Stimulated activated CD8-positive, alpha-beta memory T cell treated with anti-CD3 and anti-CD28 coated beads, Interleukin-12 subunit alpha, Interleukin-12 subunit beta, amount 100 ng/mL, for 1 hour (primary cell): ENCODE measurements at regions not wholly inside any gene's neighbourhood (a gene's known extent, or its start where the extent isn't known, plus 50 kb on each side); places are given as distances from the start of the nearest gene placed in this dataset.
"Not testable (repeated sequence)": the region's sequence is repeated elsewhere in the genome, so short reads cannot be mapped to it uniquely, and the experiment has no call there.

Experiments used
- DNase-seq: peaks from one replicate; pipeline ENCODE4 v3.0.0-alpha.2; 2020; ENCODE audit warnings: low read depth

DNA sequence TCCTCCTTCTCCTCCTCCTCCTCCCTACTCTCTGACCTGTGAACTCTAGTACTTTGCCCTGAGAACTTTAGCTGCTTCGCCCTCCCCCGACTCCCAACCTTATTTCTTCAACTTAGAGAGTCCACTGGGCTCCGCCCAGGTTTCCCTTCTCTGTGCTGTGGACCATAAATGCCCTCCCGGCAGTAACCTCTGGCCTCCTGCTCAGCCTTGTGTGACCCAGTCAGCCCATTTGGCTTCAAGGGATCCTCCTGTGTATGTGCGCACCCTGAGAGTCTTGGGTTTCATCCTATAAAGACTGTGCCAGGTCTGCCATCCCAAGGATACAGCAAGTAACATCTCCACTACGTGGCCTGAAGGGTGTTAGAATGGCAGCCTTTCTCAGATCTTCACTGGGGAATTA lies 275.6 kb upstream of the C16orf82 start:
- no peak for DNase-seq

DNA sequence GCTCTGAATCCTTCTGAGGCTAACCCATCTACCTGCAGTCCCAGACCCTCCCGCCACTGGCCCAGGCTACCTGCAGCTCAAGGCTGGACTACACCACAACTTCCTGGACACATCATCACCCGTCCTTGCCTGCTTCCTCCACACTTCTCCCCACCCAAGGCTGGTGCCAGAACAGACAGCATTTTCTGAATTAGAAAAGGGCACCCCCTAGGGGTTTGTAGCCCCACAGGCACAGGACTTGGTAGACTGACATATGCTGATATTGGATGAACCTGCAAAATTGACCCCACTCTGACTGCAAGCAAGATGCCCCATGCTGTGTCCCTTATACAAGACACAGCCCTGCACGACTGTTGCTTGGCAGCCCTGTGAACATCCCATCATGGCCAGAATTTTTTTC lies 271.5 kb upstream of the C16orf82 start:
- no peak for DNase-seq

DNA sequence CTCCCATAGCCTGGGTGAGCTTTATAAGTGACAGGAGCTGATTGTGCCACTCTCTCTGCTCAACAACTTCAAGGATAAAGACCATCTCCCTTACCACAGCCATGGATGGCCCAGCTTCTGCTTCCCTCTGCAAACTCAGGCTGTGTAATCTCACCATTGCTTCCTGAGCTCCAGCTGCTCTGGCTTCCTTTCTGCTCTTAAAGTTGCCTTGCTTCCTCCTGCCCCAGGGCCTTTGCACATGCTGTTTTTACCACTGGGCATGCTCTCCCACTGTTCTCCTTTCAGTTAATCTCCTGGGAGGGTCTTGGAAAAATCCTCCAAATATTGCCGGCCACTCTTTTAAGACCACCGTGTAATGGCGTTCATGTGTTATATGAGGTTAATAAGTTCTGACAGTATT lies 265.1 kb upstream of the C16orf82 start:
- no peak for DNase-seq

DNA sequence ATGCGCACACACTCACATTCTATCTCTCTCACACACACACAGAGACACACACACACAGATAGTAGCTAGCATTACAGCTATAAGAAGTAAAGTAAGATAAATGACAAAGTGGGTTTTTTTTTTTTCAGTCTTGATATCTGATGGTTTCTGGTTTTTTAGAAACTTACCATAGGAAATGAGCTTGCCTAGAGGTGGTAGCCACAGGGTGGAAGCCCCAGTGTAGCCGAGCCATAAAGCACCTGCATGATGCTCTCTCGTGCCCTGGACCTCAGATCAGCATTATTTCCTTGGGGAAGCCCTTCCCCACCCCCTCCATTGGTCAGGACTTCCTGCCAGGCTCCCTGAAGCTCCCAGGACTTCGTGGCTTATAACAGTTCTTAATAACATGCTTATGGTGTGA lies 264.3 kb upstream of the C16orf82 start:
- DNase-seq, result no peak

DNA sequence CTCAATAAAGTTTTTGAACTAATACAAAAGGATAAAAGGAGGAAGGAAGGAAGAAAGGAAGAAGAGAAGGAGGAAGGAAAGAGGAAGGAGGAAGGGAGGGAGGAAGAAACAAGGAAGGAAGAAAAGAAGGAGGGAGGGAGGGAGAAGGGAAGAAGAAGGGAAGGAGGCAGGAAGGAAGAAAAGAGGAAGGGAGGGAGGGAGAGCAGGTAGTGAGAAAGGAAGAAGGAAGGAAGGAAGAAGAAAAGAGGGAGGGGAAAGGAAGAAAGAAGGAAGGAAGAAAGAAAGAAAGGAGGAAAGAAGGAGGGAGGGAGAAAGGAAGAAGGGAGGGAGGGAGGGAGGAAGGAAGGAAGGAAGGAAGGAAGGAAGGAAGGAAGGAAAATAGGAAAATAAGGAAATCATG lies 263.8 kb upstream of the C16orf82 start:
- no peak for DNase-seq

DNA sequence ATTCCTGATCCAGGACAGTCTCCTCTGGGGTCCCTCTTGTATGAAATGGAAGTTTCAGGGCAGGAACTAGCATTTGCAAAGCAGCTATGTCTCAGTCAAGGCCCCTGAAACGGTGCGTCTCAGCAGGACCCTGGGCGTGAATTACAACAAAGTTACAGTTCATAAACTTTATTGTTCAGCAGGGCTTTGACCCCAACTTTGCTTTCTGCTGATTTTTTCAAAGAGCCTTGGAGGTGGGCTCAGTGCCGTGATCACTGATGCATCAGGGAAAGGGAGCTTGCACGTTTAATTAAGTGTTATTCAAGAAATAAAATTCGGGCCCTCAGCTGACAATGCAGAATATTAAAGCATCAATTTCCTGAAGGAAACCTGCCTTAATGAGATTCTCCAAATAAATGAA lies 260.1 kb upstream of the C16orf82 start:
- DNase-seq, result no peak

DNA sequence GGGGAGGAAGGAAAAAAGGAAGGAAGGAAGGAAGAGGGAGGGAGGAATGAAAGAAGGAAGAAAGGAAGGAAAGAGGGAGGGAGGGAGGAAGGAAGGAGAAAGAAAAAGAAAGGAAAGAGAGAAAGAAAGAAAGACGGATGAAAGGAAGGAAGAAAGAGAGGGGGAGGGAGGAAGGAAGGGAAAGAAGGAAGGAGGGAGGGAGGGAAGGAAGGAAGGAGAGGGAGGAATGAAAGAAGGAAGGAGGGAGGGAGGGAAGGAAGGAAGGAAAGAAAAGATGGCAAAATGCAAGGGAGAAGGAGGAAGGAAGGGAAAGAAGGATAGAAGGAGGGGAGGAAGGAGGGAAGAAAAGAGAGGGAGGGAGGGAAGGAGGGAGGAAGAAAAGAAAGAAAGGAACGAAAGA lies 257.3 kb upstream of the C16orf82 start:
- no peak for DNase-seq

DNA sequence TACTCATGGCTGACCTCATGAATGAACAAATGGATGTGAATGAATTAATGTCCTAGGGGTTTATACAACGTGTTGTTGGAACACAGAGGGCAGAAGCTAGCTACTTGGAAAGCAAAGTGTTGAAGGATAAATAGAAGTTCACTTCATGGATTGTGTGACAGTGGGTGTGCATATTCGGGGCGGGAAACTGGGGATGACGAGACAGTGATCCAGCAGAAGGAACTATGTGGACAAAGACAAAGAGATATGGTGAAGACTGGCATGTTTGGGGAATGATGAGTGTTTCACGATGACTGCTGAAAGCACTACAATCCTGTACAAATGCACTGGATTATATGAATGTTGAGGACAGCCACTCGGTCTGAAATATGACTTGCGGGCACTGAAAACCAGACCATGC lies 250.5 kb upstream of the C16orf82 start:
- no peak for DNase-seq

DNA sequence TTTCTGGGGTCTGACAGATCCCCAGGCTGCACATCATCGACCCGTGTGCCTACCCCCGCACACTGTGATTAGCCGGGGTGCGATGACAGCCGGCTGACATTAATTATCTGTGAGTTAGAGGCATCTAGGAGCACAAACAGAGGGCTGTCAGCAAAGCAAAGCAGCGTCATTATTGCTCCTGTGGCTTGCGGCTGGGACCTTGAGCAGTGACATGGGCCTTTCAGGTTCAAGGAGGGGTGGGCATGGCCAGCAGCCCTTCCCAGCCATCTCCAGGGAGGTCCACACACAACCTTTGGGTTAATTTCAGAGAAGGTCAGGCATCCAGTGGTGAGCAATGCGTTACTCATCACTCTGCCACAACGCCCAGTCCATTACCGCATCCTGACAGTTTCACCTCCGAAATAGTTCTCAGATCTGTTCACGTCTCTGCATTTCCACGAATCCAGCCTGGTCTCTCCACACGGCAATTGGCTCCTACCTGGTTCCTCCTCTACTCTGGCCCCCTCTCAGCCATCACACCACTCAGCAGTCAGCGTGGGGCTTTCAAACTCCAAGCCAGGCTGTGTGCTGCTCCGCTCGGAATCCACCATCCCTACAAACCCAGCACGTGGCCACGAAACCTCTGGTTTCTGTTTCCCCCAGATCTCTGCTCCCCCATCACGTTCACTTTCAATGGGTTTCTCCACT lies 249.7 kb upstream of the C16orf82 start:
- no peak for DNase-seq

DNA sequence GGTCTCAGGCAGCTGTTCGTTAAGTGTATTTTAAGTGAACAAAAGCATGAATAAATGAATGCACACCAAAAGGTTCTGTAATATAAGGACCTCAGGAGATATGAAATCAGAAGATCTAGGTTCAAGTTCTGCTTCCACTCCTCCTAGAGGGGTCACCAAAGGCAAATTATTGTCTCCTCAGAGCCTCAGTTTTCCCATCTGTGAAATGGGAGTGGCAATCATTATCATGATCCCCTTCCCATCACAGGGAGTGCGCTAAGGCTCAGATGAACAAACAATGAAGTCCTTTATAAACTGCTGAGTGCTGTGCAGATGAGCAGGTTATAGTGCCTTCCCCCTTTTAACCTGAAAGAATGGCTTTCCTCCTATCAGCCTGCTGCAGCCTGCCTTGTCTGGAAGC lies 248.3 kb upstream of the C16orf82 start:
- DNase-seq, result no peak

DNA sequence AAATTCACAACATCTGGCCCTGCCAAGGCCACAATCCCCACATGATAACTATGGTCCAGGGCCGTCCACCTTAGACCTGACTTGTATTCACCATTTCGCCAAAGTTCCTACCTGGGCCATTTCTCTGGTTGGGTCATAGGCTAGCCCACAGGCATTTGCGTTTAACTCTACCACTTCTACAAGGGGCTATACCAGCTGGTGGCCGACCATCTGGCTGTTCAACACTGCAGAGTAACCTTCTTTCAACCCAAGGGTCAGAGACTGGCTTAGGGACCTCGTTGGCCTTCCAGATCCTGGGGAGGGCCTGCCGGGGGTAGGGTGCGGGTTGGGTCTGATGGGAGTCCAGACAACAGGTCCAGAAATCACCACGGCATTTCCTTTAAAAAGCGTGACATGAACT lies 242.3 kb upstream of the C16orf82 start:
- DNase-seq, result no peak

DNA sequence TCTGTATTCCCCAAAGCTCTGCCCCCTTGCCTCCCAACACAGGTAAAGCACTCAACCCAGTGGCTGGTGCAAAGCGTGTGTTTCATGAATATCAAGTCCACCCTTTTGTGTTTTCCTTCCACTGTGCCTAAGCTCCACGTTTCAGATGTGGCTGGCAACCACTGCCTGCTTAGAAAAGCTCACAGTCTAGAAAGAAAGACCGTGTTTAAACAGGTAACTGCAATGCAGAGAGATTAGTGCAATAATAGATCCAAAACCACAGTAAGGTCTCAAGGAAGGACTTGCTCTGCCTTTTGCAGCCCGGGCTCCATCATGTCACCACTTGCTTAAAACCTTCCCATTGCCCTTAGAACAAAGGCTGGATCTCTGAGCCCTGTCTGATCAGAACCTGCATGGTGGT lies 240.2 kb upstream of the C16orf82 start:
- DNase-seq, result no peak

DNA sequence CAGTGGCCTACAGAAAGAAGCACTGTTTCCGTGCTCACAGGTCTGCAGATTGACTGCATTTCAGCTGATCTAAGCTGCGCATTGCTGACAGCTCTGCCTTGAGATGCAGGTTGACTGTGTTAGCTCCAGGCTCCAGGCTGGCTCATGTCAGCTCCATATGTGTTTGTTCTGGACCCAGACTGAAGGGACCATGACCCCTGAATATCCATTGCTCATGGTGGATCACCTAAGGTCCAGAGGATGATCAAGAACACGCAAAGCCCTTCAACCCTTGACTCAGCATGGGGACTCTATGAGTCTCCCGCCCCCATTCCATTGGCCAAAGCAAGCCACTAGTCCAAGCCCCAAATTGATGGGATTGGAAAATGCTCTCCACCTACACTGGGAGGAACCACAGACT lies 239.3 kb upstream of the C16orf82 start:
- DNase-seq, result no peak

DNA sequence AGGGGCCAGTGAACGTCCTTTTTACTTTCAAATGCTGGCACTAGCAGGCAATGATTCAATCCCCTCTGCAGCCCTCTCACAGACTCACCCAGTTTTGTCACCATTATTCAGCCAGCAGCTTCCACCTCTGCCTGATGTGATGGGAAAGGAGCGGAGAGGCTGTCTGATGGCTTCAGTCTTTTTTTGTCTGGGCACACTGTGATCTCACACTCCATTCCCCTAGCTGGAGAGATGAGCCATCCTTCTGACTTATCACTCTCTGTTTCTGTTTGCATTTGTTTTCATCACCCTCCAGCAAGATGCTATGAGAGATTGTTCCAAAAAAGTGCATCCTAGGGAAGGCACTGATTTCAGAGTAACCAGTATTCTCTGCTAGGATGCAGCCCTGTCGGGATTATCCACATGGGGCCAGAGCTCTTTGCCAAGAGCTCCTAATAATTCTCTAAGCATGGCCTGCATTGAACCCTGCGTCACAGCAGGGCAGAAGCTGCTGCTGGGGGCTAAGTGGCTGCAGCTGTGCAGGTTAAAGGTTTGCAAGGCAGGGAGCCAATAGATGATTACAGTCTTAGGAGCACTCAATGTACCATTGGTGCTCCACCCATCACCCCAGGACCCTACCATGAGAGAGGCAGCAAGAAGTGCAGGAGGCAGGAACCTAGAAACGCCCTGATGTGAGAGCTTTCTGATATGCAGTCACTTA lies 236.1 kb upstream of the C16orf82 start:
- no peak for DNase-seq

DNA sequence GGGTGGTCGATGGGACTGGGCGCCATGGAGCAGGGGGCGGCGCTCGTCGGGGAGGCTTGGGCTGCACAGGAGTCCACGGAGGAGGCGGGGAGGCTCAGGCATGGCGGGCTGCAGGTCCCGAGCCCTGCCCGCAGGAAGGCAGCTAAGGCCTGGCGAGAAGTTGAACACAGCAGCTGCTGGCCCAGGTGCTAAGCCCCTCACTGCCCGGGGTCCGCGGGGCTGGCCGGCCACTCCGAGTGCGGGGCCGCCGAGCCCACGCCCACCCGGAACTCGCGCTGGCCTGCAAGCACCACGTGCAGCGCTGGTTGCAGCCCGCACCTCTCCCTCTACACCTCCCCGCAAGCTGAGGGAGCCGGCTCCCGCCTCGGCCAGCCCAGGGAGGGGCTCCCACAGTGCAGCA lies 230.6 kb upstream of the C16orf82 start:
- DNase-seq, result not testable (repeated sequence)

DNA sequence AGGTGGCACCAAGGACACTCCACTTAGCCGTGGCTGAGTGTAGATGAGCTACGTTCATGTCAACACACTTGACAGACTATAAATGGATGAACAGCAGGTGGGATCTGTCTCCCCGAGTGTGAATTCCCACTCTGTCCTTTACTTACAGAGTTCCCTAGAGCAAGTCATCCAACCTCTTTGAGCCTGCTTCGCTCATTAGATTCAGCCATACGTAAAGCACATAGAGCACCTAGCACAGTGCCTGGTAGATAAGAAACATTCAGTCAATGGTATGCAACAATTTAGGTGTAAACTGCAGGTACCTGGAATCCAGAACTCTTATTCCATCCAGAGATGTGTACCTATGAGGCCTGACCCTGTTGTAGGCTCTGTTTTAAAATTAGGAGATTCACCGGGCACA lies 227.8 kb upstream of the C16orf82 start:
- DNase-seq, result no peak

DNA sequence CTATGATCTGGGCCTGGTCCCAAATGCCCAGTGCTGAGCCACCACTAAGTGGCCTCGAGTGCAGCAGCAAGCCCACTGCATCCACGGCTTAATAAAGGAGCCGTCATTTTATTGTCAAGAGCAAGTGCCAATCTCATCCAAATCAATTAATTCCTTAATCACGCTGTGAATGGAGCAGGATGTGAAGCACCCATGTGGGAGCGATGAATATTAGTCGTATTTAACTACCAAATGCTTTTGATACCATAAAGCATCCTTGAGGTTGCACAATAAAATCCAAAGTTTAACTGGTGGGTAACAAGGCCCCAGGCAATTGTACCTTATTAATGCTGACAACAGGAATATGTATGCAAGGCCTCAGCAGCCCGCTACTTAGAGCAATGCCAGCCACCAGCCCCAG lies 226.0 kb upstream of the C16orf82 start:
- DNase-seq, result no peak

DNA sequence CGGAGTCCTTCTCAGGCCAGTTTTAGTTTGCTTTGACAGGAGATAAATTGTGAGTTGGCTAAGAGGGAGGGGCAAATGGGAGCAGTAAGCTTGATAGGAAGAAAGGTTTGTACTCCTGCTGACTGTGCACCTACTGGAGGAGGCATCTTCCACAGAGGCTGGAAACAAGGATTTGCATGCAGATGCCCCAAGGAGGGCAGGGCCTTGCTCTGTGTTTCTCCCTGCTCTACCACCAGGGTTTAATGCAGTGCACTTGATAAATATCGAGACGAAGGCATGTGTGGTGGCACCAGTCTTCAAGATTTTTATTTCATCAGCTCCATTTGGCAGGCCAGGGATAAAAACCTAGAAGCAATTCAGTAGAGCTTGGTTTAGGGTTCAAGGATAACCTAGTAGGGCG lies 210.5 kb upstream of the C16orf82 start:
- DNase-seq, result no peak

DNA sequence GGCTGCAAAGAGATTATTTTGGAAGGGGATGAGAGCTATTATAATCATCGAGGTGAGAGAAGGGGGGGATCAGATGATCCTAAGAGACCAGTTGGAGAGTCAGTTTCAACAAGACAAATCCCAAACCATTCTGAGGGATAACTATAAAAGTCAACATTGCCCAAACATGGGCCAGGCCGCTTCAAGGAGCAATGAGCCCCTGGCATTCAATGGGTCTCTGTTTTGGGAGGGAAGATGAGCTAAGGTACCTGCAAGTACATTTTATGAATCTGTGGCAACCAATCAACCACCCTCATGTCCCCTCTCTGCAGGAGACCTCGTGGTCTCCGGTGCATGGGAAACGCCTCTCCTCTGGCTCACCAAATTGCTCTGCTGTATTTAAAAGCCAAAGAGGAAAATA lies 209.9 kb upstream of the C16orf82 start:
- no peak for DNase-seq

DNA sequence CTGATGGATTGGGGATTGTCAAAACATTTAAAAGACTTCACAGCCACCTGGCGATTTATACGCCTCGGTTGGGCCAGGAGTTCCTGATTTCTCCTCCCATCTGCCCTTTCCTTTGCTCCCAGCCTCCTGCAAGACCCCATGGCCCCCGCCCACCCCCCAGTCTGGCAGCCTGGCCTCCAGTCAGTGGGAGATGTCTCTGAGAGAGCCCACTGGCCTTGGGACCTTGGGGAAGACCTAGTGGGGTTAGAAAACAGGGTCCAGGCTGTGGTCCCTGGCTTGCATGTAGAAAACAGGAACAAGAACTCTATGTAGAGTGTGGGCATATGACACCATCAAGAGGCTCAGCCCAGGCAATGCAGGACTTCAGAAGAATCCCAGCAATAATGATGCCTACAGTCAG lies 209.4 kb upstream of the C16orf82 start:
- no peak for DNase-seq

DNA sequence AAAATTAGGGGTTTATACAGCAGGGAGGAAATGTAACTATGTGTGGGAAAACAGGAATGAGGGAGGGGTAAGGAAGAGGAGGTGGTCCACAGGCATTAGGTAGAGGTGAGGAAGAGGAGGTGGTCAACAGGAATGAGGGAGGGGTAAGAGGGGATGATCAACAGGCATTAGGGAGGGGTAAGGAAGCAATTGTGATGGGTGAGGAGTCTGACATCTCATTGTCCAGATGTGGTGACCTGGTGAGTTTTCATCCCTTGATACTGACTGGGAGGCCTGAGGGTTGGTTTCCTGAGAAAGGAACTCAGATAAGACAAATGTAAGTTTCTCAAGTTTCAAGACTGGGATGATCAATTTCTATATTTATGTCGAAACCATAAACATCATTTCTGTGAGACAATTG lies 206.2 kb upstream of the C16orf82 start:
- no peak for DNase-seq

DNA sequence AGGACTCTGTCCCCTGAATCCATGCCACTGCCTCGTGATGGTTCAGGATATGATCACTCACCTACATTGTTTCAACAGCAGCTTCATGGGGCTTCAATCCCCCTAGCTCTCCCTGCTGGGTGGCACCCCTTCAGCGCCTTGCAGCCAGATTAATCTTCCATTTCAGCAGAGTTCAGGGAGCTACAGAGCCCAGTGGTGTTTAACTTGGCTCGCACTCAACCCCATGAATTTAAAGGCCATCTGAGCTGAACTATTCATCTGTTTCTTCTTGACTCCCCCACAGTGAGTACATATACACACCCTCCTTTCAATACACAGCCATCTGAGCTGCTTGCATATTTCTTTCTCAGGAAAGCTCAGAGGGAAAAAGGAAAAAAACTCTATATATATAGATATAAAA lies 202.8 kb upstream of the C16orf82 start:
- DNase-seq, result no peak

DNA sequence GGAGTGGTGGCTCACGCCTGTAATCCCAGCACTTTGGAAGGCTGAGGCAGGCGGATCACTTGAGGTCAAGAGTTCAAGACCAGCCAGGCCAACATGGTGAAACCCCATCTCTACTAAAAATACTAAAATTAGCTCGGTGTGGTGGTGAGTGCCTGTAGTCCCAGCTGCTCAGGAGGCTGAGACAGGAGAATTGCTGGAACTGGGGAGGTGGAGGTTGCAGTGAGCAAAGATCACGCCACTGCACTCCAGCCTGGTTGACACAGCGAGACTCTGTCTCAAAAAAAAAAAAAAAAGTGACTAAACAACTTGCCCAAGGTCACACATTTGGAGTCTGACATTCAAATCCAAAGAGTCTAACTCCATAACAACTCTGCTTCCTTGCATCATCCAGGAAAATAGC lies 192.4 kb upstream of the C16orf82 start:
- not testable (repeated sequence) for DNase-seq

DNA sequence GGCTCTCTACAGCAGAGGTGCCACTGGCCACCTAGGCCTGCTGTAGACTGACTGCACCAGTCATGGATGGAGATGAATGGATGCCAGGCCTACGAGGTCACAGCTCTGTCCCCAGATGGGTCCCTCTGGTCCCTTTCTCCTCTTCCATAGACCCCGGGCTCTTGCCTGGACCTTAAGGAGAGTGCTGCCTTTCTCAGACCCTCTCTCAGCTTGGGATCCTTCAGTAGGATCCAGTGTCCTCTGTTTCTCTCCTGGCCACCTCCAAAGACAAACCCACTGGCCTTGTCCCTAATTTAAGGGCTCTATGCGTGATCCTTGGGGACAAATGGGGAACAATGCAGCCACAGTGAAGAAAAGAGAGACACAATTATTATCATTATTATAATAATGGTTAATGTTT lies 189.3 kb upstream of the C16orf82 start:
- no peak for DNase-seq
